ENCODE measurements at regions not wholly inside any gene's neighbourhood (a gene's known extent, or its start where the extent isn't known, plus 50 kb on each side); places are given as distances from the start of the nearest gene placed in this dataset.
"Not testable (repeated sequence)": the region's sequence is repeated elsewhere in the genome, so short reads cannot be mapped to it uniquely, and the experiment has no call there.

GRCh38 chr17:37859451-37859850, 64.8 kb upstream of the TBC1D3K start:
- DNase-seq (no peak), ATAC-seq (no peak)
- CTCF ChIA-PET: no interaction called here
- Mint-ChIP-seq H3K27ac (no peak overlapping the region), H3K36me3 (peaks cover 4% of the 10 kb centered on the region), H3K27me3 (peaks cover 41% of the 10 kb centered on the region), H3K4me1 (peaks cover 14% of the 10 kb centered on the region), H3K9me3 (ENCODE audit: low read depth) (peaks cover 8% of the 10 kb centered on the region), H3K4me3 (no peak overlapping the region)

DNA sequence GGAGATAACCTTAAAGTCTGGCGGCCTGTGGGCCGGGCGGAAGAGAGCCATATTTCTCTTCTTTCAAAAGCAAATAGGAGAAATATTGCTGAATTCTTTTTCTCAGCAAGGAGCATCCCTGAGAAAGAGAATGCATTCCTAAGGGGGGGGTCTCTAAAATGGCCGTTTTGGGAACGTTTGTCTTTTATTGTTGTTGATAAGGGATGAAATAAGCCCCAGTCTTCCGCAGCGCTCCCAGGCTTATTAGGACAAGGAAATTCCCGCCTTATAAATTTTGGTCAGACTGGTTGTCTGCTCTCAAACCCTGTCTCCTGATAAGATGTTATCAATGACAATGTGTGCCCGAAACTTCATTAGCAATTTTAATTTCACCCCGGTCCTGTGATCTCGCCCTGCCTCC, 65.8 kb upstream of the TBC1D3K start:
- CTCF ChIA-PET; ATAC-seq; DNase-seq; H3K4me3 Mint-ChIP-seq; H3K27ac Mint-ChIP-seq; H3K9me3 Mint-ChIP-seq (ENCODE audit: low read depth); H3K36me3 Mint-ChIP-seq: not testable (repeated sequence)
- H3K27me3 Mint-ChIP-seq: peaks cover 34% of the 10 kb centered on the region
- peaks cover 20% of the 10 kb centered on the region for H3K4me1 Mint-ChIP-seq

DNA sequence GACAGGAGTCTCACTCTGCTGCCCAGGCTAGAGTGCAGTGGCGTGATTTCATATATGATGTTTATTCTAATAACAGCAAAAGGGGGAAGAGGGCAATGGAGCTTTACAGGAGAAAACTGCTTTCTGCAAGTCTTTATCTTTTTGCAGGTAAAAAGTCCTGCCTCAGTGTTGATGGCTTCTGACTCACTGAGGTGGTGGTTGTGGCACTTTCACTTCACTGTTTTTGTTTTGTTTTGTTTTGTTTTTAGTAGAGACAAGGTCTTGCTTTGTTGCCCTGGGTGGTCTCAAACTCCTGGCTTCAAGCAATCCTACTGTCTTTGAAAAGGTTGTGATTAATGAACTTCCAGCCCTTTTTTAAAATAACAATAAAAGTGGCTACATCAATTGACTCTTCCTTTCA, 68.0 kb upstream of the TBC1D3K start:
- DNase-seq: no peak
- Mint-ChIP-seq H3K9me3 (ENCODE audit: low read depth) (peaks cover 8% of the 10 kb centered on the region), H3K4me1 (peaks cover 21% of the 10 kb centered on the region), H3K4me3 (no peak overlapping the region), H3K36me3 (peaks cover 4% of the 10 kb centered on the region), H3K27ac (no peak overlapping the region), H3K27me3 (peaks cover 38% of the 10 kb centered on the region)
- peak; percentile 45 for ATAC-seq
- CTCF ChIA-PET: no interaction called here

GRCh38 chr17:37849617-37849972, 74.6 kb upstream of the TBC1D3K start:
- H3K4me3 Mint-ChIP-seq: no peak overlapping the region
- H3K36me3 Mint-ChIP-seq: peaks cover 3% of the 10 kb centered on the region
- no peaks in the 10 kb centered on the region for H3K9me3 Mint-ChIP-seq (ENCODE audit: low read depth)
- peak overlapping the region; percentile 69 for H3K27ac Mint-ChIP-seq
- CTCF ChIA-PET: interaction anchor here (1.2 kb wide), 1 partner anchor 22 kb away, joined by 3 read pairs; no protein-coding TSS in a partner anchor
- no peak for DNase-seq
- peaks cover 49% of the 10 kb centered on the region for H3K4me1 Mint-ChIP-seq
- H3K27me3 Mint-ChIP-seq: peaks cover 10% of the 10 kb centered on the region
- ATAC-seq: no peak

- H3K27ac Mint-ChIP-seq: peak overlapping the region; percentile 69
- no peak overlapping the region for H3K4me3 Mint-ChIP-seq
- peaks cover 3% of the 10 kb centered on the region for H3K36me3 Mint-ChIP-seq
- DNase-seq: peak; percentile 75
- H3K27me3 Mint-ChIP-seq: peaks cover 10% of the 10 kb centered on the region
- peak; percentile 90 for ATAC-seq
- no peaks in the 10 kb centered on the region for H3K9me3 Mint-ChIP-seq (ENCODE audit: low read depth)
- CTCF ChIA-PET: interaction anchor here (1.2 kb wide), 1 partner anchor 21 kb away, joined by 3 read pairs; no protein-coding TSS in a partner anchor
- H3K4me1 Mint-ChIP-seq: peaks cover 45% of the 10 kb centered on the region
These were observed 75.3 kb upstream of the TBC1D3K start for GRCh38 chr17:37848690-37849616.

DNA sequence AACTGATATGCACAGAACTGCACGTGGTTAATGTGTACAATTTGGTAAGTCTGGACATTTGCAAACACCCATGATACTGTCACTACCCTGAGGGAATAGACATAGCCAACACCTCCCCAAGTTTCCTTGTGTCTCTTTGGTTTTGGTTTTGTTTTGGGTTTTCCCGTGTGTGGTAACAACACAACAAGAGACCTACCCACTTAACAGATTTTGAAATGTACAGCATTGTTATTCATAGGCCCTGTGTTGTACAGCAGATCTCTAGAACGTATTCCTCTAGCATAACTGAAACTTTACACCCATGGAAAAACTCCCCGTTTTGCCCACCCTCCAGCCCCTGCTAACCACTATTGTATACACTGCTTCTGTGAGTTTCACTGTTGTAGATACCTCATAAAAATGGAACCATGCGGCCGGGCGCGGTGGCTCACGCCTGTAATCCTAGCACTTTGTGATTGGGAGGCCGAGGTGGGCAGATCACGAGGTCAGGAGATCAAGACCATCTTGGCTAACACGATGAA, 76.3 kb upstream of the TBC1D3K start:
- DNase-seq (no peak), ATAC-seq (peak; percentile 56)
- Mint-ChIP-seq H3K4me3 (peak overlapping the region; percentile 32), H3K9me3 (ENCODE audit: low read depth) (no peaks in the 10 kb centered on the region), H3K4me1 (peaks cover 41% of the 10 kb centered on the region), H3K27ac (peak overlapping the region; percentile 77), H3K36me3 (peaks cover 3% of the 10 kb centered on the region), H3K27me3 (peaks cover 7% of the 10 kb centered on the region)
- CTCF ChIA-PET: no interaction called here

- no peak for ATAC-seq
- CTCF ChIA-PET: no interaction called here
- no peaks in the 10 kb centered on the region for H3K9me3 Mint-ChIP-seq (ENCODE audit: low read depth)
- H3K27ac Mint-ChIP-seq: peak overlapping the region; percentile 32
- H3K36me3 Mint-ChIP-seq: peaks cover 3% of the 10 kb centered on the region
- peaks cover 5% of the 10 kb centered on the region for H3K27me3 Mint-ChIP-seq
- H3K4me3 Mint-ChIP-seq: no peak overlapping the region
- H3K4me1 Mint-ChIP-seq: peaks cover 41% of the 10 kb centered on the region
- no peak for DNase-seq
These were observed 77.1 kb upstream of the TBC1D3K start for GRCh38 chr17:37847102-37847501.

DNA sequence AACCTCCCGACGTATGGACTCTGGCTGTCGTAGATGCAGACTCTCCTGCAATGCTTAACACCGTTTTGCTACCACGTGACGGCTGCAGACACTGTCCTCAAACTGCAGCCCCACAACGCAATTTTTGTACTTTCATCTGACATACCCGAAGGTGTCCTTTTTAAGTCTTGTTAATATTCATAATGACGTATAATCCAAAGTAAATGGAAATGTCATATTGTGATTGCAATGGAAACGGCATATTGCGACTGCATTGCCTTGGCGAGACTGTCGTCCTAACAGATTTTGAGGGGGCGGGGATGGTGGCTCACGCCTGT, 79.3 kb upstream of the TBC1D3K start:
- Mint-ChIP-seq H3K27me3 (peaks cover 8% of the 10 kb centered on the region), H3K4me1 (peaks cover 37% of the 10 kb centered on the region), H3K9me3 (ENCODE audit: low read depth) (no peaks in the 10 kb centered on the region), H3K36me3 (peaks cover 1% of the 10 kb centered on the region), H3K4me3 (no peak overlapping the region), H3K27ac (no peak overlapping the region)
- CTCF ChIA-PET: no interaction called here
- ATAC-seq (no peak), DNase-seq (no peak)

DNA sequence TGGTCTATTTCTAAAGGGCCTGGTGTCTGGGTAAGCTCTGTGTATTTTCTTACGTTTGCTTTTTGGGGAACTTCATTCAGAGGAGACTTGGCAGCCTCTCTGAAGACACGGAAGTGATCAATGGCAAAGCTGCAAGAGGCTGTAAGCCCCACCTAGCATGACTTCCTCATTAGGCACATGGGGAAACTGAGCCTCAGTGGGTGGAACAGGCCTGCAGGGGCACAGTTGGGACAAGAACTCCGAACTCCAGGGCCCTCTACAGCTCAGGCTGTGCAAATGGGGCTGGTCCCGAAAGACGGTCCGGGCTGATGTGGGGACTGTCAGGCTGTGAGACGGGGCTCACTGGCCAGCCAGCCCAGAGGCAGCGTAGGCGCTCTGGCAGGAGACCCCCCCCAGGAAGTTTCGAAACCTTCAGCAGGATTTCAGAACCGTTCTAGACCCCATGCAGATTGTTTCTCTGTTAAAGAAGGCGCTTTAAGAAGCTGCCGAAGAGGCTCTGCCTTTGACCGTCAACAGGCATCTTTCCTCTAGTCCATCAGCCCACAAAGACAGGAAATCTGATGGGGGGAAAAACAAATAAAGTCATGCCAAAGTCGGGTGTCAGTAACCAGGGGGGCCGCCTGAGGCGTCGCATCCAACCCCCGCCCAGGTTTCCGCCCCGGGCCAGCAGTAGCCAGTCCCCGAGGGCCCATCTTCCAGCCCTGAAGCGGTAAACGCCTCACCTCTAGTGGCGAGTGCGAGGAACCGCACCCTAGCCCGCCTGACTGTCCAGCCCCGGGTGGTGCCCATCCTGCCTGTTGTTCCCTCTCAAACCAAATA, 79.8 kb upstream of the TBC1D3K start:
- no peaks in the 10 kb centered on the region for H3K9me3 Mint-ChIP-seq (ENCODE audit: low read depth)
- CTCF ChIA-PET: interaction anchor here (0.8 to 1.1 kb wide), 3 partner anchors 10 to 28 kb away, joined by 4 to 5 read pairs (median 5); no protein-coding TSS in a partner anchor
- H3K4me1 Mint-ChIP-seq: peaks cover 31% of the 10 kb centered on the region
- peaks cover 8% of the 10 kb centered on the region for H3K27me3 Mint-ChIP-seq
- peaks cover 1% of the 10 kb centered on the region for H3K36me3 Mint-ChIP-seq
- H3K27ac Mint-ChIP-seq: no peak overlapping the region
- peak; percentile 69 for ATAC-seq
- peak; percentile 74 for DNase-seq
- H3K4me3 Mint-ChIP-seq: no peak overlapping the region

DNA sequence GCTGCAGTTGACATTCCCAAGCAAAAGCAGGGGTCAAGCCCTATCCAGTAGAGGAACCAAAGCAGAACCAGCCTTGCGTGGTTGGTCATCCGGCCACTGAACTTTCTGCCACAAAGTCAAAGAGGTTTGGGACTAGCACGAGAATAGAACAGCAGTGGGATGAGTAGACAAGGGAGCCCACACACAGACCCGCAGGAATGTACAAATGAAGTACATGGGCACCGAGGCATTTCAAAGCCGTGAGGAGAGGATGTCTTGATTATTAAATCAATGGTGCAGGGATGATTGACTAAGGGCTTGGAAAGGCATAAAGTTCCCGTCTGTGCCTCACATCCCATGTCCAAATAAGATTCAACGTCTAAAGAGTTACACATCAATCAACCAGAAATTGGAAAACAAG, 81.8 kb upstream of the TBC1D3K start:
- no peak overlapping the region for H3K27ac Mint-ChIP-seq

DNA sequence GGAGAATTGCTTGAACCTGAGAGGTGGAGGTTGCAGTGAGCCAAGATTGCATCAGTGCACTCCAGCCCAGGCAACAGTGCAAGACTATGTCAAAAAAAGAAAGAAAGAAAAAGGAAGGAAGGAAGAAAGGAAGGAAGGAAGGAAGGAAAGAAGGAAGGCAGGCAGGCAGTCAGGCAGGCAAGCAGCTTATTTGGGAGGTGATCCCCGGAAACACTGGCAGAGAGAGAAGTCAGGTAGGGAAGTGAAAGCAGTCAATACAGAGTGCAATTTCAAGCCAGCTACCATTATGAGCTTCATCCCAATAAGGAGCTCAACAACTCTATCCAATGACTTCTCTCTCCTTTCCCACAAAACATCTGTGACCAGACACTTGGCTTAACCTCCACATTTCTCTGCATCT, 83.0 kb upstream of the TBC1D3K start:
- H3K27ac Mint-ChIP-seq: no peak overlapping the region
- peaks cover 12% of the 10 kb centered on the region for H3K27me3 Mint-ChIP-seq
- CTCF ChIA-PET: interaction anchor here (0.7 to 1.1 kb wide), 2 partner anchors 13 to 24 kb away, joined by 3 read pairs; no protein-coding TSS in a partner anchor
- ATAC-seq: no peak
- no peak overlapping the region for H3K4me3 Mint-ChIP-seq
- H3K4me1 Mint-ChIP-seq: peaks cover 7% of the 10 kb centered on the region
- no peak for DNase-seq
- no peaks in the 10 kb centered on the region for H3K9me3 Mint-ChIP-seq (ENCODE audit: low read depth)
- no peaks in the 10 kb centered on the region for H3K36me3 Mint-ChIP-seq

More for the DNA sequence above, 81.8 kb upstream of the TBC1D3K start:
- Mint-ChIP-seq H3K4me3 (no peak overlapping the region), H3K4me1 (peaks cover 13% of the 10 kb centered on the region), H3K27me3 (peaks cover 12% of the 10 kb centered on the region), H3K9me3 (ENCODE audit: low read depth) (no peaks in the 10 kb centered on the region), H3K36me3 (no peaks in the 10 kb centered on the region)
- no peak for ATAC-seq
- no peak for DNase-seq
- CTCF ChIA-PET: interaction anchor here (1.1 kb wide), 1 partner anchor 14 kb away, joined by 3 read pairs; no protein-coding TSS in a partner anchor

DNA sequence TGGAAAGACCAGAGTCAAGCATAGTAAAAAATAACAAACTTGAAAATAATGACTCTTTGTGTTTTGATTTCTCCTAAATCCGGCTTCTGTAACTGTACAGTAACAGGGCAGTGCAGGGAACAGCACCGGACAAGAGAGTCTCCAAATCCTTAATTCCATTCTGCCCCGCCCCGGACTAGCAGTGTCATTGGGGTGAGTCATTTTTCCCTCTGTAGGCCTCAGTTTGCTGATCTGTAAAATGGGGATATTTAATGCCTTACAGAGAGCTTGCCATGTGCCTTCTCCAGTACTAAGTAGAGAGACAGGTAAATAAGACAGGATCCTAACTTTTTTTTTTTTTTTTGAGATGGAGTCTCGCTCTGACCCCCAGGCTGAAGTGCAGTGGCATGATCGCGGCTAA, 83.6 kb upstream of the TBC1D3K start:
- Mint-ChIP-seq H3K4me1 (peaks cover 8% of the 10 kb centered on the region), H3K27me3 (peaks cover 15% of the 10 kb centered on the region), H3K36me3 (no peaks in the 10 kb centered on the region), H3K9me3 (ENCODE audit: low read depth) (no peaks in the 10 kb centered on the region), H3K27ac (no peak overlapping the region), H3K4me3 (no peak overlapping the region)
- DNase-seq (no peak), ATAC-seq (no peak)
- CTCF ChIA-PET: no interaction called here

DNA sequence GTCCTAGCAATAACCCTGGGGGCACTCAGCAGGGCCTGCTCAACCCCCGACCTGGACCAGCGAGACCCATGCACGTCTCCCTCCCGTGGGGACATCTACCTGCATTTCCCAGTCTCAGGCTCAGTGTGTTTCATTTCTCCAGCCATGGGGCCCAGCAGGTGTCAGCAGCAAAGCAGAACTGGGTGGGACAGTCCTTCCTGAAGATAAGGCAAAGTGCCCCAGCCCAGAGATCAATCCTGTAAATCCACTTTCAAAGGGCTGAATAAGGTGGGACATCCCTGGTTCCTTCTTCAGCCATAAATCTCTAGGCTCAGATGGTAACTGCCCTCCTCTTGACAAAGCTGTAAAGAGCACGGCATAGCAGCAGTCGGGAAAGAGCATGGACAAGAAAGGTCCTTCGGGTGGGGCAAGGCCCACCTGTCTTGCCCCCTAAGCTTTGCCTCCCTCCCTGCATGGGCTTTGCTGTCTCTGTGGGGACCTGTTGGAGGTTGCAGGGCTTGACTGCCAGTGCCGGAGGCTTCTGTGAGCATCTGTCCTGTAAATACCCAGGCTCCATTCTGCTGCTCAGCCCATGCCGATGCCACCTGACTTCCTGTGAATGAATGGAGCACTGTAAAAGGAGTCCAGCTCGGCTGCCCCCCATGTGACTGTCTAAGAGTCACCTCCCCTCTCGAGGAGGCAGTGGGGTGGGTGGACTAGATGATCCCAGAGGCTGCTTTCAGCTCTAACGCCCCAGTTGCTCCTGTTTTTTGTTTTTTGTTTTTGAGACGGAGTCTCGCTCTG, 84.8 kb upstream of the TBC1D3K start:
- Mint-ChIP-seq H3K4me3 (no peak overlapping the region), H3K4me1 (peaks cover 14% of the 10 kb centered on the region)
- ATAC-seq: no peak

More for the DNA sequence above, 84.8 kb upstream of the TBC1D3K start:
- Mint-ChIP-seq H3K27ac (no peak overlapping the region), H3K27me3 (peaks cover 17% of the 10 kb centered on the region), H3K36me3 (peaks cover 2% of the 10 kb centered on the region), H3K9me3 (ENCODE audit: low read depth) (no peaks in the 10 kb centered on the region)
- DNase-seq: no peak
- CTCF ChIA-PET: no interaction called here

All from activated CD8-positive, alpha-beta memory T cell treated with anti-CD3 and anti-CD28 coated beads, Interleukin-2, amount 10 ng/mL, durations not matched to agents 7 days and 5 days (primary cell).